ENCODE measurements at regions not wholly inside any gene's neighbourhood (a gene's known extent, or its start where the extent isn't known, plus 50 kb on each side); places are given as distances from the start of the nearest gene placed in this dataset.

DNA sequence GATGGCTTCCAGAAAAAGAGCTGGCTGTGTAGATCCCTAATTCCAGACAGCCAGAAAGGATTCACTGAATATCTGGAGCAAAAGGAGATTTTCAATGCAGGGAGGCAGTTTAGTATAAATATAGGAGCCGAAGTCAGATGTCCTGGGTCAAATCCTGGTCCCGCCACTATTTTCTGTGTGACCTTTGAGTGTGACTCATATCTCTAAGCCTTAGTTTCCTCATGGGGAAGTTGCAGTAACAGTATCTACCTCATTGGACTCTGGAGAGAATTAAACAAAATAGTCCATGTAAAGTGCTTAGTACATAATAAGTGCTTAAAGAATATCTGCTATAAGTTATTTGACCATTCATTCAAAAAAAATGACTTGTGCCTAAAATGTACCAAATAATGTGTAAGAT, 52.1 kb upstream of the ITGA6 start:
- TF ChIP-seq, protein P1, sequence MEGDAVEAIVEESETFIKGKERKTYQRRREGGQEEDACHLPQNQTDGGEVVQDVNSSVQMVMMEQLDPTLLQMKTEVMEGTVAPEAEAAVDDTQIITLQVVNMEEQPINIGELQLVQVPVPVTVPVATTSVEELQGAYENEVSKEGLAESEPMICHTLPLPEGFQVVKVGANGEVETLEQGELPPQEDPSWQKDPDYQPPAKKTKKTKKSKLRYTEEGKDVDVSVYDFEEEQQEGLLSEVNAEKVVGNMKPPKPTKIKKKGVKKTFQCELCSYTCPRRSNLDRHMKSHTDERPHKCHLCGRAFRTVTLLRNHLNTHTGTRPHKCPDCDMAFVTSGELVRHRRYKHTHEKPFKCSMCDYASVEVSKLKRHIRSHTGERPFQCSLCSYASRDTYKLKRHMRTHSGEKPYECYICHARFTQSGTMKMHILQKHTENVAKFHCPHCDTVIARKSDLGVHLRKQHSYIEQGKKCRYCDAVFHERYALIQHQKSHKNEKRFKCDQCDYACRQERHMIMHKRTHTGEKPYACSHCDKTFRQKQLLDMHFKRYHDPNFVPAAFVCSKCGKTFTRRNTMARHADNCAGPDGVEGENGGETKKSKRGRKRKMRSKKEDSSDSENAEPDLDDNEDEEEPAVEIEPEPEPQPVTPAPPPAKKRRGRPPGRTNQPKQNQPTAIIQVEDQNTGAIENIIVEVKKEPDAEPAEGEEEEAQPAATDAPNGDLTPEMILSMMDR (IDR thresholded peaks at IDR 0.05; ENCODE audit: low read depth, low read length): no peak
- no peak for TF ChIP-seq EZH2phosphoT487 (IDR thresholded peaks at IDR 0.05; ENCODE audit: low read depth)

All from OCI-LY3 (cell line).